GM18867 (cell line): ENCODE measurements at regions not wholly inside any gene's neighbourhood (a gene's known extent, or its start where the extent isn't known, plus 50 kb on each side); places are given as distances from the start of the nearest gene placed in this dataset.
"Not testable (repeated sequence)": the region's sequence is repeated elsewhere in the genome, so short reads cannot be mapped to it uniquely, and the experiment has no call there.

Experiments used
- ATAC-seq: cut with Tn5 transposase; IDR thresholded peaks from one replicate; pipeline ENCODE4 v1.9.1; 2021; ENCODE audit warnings: mild to moderate bottlenecking, moderate library complexity; ENCODE audit not compliant: unreplicated experiment

DNA sequence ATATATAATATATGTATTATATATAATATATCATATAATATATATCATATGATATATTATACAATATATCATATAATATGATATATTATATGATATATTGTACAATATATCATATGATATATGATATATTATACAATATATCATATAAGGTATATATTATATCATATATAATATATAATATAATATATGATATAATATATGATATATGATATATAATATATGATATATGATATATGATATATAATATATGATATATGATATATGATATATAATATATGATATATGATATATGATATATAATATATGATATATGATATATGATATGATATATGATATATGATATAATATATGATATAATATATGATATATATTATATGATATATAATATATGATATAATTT lies 617.3 kb downstream of the TRIB2 start:
- ATAC-seq = not testable (repeated sequence)

DNA sequence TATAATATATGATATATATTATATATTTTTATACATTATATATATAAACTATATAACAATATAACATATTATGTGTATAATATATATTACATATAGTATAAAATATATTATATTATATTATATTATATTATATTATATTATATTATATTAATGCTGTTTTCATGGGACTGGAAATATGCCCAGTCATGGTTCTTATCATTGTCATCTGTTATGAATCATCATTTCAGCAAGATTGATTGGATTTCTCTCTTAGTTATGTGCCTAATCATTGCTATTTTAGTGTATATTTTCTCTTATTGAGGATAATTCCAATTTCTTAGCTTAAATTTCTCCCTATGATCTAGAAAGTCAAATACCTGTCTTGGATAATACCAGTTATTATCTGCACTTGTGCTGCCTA lies 617.8 kb downstream of the TRIB2 start:
- no peak for ATAC-seq

DNA sequence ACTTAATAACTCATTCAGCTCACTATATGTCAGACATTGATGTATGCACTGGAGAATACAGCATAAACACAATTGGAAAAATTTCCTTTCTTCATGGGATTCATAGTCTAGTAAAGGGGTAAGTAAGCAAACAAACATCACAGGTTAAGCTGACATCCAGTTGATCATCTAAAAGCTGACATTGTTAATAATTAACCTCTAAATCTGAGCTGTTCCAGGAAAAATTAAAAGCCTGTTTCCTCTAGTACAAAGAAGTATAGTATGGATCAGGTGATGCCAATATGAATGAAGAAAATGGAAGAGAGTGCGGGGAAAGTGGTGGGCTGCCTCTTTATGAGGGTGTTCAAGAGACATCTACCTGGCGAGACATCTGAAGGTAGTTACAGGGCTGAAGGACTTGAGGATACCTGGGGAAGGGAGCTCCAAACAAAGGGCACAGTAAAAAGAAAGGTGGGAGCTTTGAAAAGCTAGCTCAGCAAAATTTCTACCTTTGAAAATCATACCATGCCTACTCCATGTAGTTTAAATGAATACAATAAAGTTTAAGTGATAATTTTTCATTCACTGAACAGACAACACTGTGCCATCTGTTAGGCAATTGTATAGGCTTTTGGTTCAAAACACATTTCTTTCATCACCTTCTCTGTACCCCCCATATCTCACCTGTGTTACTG lies 619.3 kb downstream of the TRIB2 start:
- ATAC-seq = no peak

DNA sequence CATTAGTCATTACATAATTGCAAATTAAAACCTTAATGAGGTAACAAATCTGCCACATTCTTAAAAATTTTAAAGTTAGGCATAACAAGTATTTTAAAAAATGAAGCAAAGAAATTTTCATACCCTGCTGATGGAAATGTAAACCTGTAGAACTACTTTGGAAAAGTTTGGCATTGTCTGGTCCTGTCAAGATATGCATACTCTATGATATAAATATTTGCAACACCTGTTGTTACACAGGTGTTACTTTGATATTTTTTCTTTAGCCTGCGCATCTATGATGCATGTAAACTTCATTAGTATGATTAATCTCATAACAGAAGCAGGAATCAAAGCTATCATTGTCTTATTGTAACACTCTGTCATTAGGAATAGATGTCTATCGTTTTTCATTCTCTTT lies 634.3 kb downstream of the TRIB2 start:
- no peak for ATAC-seq

DNA sequence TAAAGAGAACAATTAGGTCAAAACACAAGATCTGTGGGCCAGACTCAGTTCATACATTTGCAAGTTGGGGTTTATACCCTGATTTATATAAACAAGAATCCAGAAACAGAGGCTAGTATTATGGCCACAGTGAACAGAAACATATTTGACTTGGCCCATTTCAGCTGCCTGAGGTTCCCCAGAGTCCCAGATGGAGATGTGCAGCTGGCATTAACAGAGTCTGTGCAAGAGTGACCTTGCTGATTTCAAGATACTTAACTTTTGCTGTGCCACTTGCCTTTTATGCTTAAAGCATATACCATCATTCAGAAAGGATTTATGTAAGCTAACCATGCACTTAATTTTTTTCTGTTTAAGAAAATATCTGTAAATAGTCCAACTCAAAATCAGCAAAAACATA lies 636.3 kb downstream of the TRIB2 start:
- ATAC-seq = no peak

DNA sequence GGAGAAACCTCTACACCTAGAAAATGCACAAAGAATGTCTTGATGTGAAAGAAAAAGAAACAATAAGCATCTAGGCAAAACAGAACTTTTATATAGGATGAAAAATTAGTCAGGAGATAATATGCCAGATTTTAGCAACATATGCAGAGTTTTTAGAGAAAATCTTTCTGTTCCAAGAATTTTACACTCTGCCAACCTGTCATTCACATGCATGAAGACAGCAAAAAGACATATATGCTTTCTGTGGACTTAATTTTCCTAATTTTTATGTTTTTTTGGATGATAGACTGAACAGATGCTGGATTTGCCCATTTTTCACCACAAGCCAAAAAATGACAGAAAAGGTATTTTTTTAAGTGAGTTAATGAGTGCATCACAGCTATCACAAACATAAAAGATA lies 637.3 kb downstream of the TRIB2 start:
- no peak for ATAC-seq

DNA sequence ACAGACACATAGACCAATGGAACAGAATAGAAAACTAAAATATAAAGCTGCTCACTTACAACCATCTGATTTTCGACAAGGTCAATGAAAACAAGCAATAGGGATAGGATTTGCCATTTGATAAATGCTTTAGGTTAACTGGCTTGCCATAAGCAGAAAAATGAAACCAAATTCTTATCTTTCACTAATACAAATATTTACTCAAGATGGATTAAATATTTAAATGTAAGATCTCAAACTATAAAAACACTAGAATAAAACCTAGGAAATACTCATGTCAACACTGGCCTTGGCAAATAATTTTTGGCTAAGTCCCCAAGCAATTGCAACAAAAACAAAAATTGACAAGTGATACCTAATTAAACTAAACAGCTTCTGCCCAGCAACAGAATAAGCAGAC lies 665.2 kb downstream of the TRIB2 start:
- not testable (repeated sequence) for ATAC-seq

DNA sequence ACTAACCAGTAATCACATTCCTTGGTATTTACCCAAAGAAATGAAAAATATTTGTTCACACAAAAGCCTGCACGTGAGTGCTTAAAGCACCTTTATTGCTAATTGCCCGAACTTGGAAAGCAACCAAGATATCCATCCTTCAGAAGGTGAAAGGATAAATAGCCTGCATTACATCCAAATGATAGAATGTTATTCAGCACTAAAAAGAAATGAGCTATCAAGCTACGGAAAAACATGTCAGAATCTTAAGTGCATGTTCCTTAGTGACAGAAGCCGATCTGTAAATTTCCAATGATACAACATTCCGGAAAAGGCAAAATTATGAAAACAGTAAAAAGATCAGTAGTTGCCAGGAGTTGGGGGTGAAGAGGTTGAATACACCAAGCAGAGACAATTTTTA lies 672.4 kb downstream of the TRIB2 start:
- not testable (repeated sequence) for ATAC-seq

DNA sequence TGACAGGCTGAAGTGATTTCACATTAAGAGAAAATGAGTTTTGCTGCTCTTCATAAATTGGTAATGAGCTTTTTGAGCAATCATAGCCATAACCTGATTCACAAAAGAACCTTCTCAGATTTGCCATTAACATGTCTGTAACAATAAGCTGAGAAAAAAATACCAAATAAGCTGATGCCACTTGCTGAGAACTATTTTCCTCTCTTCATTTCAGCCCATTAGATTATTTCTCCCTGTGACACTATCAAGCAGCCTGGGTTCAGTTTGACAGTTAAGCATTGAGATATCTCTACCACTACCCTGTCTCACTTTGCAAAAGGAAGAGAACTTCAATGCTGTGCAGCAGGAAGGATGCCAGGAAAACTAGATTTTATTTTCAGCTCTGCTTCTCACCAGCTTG lies 673.9 kb downstream of the TRIB2 start:
- ATAC-seq = no peak

DNA sequence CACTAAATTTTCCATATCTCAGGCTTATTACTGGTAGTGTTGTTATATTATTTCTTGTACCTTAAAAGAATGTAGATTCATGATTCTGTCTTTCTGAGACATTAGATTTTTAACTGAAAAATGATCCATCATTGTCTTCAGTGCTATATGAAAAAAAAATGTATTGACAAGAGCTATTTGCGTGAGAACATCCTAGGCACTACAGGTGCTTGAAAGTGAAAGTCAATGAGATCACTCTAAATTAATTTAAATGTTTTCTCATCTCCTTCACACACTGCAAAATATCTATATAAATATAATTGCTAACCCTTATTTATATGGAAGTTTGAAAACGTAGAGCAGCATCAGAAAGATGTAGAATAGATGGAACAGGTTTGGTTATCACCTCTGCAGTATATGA lies 684.6 kb downstream of the TRIB2 start:
- ATAC-seq = peak; percentile 61

DNA sequence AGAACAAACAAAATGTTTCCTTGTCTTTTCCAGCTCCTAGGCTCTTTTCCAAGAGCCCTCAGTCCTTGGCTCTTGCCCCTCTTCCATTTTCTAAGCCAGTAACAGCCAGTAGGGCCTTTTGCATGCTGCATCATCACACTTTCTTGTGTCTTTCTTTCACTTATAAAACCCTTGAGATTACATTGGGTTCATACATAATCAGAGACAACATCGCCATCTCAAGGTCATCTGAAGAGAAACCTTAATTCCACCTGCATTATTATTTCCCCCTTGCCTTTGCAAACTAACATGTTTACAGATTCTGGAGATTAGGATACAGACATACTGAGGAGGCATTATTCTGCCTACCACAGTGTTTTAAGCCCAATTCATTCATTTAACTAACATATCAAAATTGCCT lies 697.3 kb downstream of the TRIB2 start:
- no peak for ATAC-seq

DNA sequence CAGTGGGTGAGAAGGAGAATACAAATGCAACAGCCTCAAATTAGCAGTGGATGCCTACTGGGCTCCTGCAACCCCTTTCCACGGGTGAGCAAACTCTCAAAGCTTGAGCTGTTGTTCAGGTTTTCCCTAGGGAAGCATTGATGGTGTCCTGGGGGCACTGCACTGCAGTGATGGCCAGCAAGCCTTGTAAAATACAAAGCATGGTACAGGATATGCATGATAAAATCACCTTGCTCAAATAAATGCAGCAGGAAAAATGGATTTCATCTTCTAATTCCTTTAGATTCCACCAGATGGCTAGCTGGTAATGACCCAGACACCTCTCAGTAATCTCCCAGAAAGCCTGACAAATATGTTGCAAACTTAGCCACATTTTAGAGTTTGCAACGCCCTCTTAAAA lies 698.2 kb downstream of the TRIB2 start:
- no peak for ATAC-seq

DNA sequence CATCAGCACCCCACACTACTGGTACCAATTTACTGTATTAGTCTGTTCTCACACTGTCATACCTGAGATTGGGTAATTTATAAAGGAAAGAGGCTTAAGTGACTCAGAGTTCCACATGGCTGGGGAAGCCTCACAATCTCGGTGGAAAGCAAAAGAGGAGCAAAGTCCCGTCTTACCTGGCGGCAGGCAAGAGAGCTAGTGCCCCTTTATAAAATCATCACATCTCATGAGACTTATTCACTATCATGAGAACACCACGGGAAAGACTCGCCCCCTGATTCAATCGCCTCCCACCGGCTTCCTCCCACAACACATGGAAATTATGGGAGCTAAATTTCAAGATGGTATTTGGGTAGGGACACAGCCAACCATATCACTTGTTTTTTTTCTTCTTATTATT lies 717.2 kb downstream of the TRIB2 start:
- ATAC-seq = no peak

DNA sequence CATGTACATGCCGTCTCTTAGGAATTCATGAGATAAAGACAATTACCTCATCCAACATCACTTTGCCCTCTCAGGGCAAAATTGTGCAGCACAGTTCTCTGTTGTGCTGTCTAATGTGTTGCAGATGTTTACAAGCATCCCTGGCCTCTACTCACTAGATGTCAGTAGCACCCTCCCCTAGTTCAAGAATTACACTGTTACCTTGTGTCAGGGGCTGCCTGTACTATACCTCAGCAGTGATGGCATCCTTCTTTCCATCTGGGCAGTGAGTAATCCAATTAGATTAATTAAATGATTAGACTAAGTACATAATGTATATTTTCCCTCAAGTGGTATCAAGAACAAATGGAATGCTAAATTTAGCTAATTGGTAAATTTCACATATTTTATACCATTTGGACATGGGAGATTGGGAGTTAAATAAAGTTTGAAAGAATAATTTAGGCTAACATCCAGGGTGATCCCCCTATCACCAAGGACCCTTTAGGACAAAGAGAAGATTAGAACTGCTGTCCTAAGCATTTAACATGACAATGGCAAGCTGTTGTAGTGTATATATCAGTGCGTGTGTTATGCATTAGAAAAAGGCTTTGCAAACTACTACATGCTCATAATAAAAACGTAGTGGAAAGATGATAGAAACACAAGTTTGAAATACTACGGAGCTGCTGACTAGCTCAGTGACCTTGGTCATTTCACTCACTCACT lies 727.0 kb downstream of the TRIB2 start:
- peak; percentile 70 for ATAC-seq

DNA sequence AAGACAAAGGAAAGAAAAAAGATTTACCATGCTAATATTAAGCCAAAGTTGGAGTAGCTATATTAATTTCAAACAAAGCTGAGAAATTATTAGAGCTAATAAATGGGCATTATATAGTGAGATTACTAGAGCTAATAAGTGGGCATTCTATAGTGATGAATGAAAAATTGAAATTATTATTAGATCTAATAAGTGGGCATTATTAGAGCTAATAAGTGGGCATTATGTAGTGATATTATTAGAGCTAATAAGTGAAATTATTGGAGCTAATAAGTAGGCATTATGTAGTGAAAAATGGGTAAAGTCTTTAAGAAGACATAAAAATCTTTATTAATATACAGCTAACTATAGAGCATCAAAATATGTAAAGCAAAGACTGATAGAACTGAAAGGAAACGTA lies 745.7 kb downstream of the TRIB2 start:
- ATAC-seq = no peak

DNA sequence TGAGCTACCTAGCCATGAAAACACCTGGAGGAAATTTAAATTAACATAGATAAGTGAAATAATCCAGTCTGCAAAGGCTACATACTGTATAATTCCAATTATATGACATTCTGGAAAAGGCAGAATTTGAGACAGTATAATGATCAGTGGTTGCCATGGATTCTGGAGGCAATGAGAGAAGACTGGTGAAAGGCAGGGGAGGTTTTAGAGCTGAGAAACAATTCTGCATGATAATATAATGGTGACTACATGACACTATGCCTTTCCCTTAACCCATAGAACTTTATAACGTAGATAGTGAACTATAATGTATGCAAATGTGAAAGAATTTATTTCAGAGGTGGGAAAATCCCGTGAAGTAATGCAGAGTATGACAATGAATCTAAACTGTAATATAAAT lies 749.3 kb downstream of the TRIB2 start:
- no peak for ATAC-seq

DNA sequence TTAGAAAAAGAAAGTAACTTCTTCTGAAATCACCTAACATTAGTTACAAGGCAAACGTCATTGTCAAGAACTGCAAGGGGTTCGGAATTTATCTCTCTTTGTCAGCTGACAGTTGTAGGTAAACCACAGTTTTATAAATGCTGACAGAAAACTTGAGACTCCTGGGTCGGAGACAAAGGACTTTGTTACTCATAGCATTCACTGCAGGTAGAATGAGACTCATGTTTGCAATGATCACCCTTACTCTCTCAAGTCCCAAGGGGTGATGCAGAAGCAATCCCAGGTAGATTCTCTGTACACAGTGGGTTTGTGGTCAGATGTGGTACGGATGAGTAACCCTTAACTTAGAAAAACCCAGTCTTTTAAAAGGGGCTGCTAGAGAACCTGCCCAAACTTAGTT lies 757.8 kb downstream of the TRIB2 start:
- no peak for ATAC-seq

DNA sequence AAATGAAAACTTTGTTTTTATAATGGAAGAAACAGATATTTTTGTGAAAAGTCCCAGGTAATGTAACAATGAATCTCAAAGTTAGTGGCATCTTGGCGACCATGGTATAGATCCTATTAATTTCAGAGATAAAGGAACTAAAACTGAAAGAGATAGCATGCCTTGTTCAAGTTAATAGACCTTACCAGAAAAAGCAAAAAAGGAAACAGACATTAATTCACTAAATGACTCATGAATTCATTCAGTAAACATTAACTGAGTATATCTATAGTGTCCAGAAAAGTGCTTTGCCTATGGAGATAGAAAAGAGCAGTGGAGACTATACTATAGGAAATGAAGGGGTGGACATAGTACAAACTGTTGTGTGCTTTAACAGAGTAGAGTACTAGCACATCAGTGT lies 763.3 kb downstream of the TRIB2 start:
- peak; percentile 92 for ATAC-seq

DNA sequence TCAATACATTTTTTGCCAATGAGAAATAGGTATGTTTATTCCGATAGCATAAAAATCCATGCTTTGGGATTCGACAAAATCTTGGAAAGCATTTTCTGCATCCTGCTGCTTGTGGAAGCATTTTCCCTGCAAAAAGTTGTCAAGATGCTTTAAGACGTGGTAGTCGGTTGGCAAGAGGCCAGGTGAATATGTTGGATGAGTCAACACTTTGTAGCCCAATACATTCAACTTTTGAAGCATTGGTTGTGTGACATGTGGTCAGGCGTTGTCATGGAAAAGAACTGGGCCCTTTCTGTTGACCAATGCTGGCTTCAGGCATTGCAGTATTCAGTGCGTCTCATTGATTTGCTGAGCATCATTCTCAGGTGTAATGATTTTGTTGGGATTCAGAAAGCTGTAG lies 764.5 kb downstream of the TRIB2 start:
- ATAC-seq = no peak

DNA sequence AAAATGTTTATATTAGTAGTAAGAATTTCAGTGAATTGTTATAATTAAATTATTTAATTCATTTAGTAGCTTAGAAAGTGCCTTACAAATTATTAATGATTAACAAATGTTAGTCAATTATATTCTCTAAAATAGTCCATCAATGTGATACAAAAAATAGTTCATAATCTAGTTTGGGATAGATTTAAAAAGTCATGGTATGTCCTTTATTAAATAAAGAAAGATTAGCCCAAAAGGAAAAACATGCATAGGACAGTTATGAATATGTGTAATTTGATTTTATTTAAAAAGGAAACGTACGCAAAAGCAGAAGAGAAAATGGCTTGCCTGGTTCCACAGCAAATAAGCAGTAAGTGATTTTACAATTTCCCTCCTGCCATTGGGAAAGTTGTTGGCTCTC lies 768.5 kb downstream of the TRIB2 start:
- ATAC-seq = no peak

DNA sequence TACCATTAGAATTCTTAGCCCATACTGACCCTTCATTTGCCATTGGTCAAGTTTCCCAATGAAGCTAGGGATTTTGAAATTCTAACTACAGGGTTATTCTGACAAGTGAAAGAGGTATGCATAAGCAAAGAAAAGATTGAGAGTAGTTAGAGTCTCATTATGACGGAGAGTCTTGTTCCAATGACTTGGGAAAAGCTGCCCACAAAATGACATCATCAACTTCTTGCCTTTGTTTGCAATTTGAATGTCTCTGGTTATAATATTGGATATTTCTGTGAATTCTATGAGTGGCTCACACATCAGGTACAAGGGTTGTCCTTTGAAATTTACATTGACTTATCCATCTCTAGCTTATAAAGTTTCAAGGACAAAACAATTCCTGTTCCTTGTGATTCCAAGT lies 772.2 kb downstream of the TRIB2 start:
- no peak for ATAC-seq

DNA sequence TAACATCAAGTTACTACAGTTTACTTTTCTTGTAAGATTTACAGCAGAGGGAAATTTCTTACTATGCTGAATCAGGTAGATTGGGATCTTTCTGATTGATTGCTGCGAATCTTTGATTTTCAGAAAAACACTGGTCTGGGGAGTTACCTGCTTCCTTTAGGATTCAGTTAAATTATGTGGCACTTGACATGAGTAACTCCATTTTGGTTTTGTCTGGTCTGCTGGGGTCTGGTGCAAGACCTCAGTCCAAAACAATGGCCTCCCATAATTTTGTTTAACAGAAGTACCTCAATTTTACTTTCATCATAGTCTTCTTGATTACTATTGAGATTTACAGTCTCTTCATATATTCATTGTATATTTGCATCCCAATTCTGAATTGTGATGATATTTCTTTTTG lies 775.5 kb downstream of the TRIB2 start:
- no peak for ATAC-seq

DNA sequence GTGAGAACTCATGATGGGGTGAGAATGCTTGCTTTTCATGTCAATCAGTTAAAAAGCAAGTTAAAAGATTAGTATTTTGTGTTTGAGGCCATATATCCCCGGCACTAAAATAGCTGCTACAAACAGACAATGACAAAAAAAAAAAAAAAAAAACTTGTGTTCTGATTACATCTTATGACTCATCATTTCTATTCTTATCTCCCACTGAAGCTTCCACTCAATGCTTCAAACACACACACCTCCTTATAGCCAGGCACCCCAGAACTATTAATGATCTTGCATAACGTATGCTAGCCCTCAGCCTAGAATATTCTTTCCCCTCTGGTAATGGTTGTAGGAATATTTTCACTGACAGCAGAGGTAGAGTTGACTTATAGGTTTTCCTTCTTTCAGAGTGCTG lies 778.3 kb downstream of the TRIB2 start:
- no peak for ATAC-seq
